Hippocampal formation (tissue), 2 donors: ENCODE measurements at regions not wholly inside any gene's neighbourhood (a gene's known extent, or its start where the extent isn't known, plus 50 kb on each side); places are given as distances from the start of the nearest gene placed in this dataset.

Experiments
- DNase-seq, 2 donors: peaks; one replicate each; lab custom pipeline; 2025; lab: John Stamatoyannopoulos, UW

DNA sequence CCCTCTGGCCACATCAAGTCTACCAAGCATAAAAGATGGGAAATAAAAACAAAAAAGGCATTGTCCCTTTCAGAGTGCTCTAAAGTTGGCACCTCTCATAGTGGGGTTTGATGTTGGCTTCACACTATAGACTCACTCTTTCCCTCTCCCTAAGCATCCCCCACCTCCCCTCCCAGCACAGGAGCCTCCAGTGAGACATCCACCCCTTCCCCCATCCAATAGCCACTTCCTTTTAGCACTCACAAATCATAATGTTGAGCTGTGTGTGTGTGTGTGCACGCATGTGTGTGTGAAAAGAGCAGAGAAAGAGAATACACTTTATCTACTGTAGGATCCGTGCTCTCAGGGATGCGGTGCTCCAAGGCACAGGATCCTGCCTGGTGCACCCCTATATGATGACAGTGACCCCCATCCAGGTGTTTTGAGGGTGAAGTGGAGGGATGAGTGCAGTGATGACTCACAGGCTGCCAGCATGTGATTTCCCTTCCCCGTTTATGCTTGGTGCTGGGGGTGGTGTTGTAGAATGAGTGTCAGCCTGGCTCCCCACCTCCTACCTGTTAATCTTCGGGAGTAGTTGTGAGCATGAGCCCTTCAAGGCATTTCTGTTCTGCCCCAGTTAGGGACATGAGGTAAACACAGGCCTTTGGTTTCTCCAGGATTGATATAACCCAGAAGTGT lies 235.2 kb upstream of the B3GAT1 start:
- DNase-seq: no peak

DNA sequence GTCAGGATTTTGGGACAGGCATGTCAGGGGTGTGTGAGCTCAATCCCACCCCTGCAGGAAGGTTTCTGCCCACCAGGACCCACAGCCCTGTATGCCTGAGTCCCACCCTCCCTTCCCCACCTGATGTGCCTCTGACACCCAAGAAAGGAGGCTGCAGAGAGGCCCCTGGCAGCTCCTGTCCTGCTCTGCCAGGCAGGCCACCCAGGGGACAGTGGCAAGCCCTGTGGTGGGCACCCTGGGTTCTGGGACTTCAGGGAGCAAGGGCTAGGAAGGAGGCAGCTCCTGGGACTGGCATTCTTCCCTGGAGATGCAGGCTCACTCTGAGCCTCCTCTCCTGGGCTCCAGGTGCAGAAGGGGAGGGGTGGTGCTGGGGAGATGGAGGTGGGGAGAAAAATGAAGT lies 234.5 kb upstream of the B3GAT1 start:
- no peak for DNase-seq

DNA sequence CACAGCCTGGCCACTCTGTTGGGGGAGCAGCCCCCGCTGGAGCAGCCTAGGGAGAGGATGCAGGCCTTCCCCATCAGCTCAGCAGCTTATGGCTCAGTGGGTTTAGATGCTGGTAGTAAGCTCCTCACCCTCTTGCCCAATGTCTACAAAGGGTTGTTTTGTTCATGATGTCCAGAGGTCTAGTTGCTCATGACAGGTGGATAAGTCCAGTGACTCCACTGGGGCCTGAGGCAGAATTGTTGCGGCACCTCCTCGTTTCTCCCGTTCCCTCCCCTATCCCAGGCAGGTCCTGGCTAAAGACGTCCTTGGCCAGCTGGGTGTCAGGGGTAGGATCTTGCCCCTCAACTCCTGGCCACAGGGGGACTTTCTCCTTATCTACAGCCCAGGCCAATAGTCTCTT lies 233.5 kb upstream of the B3GAT1 start:
- DNase-seq: no peak

DNA sequence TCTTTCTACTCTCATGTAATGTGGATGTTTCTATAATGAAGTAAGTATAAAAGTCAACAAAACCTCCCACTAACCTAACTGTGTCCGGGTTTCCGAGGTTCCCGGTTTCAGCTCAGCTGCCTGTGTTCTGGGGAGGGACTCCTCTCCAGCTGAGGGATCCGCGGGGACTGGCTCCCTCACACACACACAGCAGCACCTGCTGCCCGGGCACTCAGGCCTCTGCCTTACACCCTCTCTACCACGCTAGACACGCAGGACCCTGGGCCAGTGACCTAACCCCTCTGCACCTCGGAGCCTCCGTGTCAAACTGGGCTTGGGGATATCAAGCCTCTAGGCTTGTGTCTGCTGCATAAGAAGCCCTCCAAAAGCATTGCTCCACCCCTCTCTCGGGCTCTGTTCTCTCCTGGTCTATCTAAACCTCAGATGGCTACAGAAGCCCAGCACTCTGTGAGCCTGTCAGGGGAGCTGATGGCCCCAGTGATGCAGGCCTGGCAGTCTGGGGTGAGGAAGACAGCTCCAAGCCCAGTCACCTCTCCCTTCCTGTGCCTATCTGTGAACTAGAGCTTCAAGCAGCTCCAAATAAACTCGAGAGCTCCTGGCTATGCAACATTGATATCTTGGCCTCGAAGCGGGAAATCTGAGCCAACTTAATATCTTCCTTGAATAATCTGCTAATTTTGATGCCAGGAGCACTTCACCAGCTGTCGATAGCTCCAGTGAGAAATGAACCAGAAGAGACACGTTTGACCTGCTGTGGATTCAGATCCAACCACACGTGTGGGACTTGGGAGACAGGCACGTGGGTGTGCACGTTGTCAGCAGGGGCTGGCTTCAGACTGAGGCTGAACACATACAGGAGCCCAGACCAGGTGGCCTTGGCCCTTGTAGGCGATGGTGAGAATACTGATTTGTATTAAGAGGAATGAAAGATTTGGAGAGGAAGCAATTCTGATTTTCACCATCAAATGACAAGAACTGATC lies 232.7 kb upstream of the B3GAT1 start:
- DNase-seq: no peak

DNA sequence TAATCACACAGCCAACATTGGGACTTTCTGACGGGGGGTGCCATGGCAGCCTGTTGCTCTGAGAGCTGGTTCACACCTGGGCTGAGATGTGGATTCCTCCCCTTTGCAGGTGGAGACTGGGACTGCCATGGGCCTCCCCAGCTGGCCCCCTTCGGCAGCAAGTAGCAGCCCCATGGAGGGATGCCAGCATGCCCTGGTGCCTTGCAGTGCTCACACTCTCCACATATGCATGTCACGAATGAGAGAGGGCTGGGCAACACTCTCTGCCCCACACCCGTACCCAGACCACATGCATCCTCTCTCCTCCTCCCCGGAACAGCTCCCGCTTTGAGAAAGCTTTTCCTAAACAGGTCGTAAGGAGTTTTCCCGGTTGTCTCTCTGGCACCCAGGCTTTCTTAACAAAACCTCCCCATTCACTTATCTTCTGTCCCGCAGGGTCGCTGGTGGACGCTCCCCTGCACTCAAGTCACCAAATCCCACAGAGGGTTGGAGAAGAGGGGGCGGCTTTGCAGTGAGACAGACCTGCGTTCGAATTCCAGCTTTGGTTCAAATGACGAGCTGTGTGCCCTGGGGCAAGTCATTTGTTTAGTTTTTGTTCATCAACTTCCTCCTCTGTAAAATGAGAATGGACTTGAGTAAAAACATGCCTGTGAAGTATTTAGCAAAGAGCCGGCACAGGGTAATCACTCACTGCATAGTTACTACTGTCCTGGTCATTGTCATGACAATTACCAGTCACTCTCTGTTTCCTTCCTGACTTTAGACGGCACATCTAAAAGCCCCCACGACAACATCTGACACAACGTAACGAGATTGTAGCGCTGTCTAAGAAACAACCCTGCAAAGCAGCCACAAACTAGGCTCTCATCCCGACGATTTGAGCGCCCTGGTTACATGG lies 231.3 kb upstream of the B3GAT1 start:
- no peak for DNase-seq

DNA sequence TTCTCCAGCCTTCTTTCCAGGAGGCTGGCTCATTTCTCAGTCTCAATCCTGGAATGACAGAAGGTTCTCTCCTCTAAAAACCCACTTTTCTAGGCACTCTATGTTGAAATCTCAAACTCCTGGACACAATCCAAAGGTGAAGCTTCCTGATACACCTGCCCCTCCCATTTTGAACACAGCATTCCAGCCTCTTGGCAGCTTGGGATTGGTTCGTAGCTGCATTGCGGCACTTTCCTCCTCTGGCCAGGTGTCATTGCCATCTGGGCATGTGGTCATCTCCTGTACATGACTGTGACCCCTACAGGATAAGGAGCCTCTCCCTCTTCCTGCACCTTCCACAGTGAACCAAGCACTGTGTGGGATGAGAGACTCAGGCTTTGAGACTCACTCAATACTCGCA lies 230.2 kb upstream of the B3GAT1 start:
- no peak for DNase-seq

DNA sequence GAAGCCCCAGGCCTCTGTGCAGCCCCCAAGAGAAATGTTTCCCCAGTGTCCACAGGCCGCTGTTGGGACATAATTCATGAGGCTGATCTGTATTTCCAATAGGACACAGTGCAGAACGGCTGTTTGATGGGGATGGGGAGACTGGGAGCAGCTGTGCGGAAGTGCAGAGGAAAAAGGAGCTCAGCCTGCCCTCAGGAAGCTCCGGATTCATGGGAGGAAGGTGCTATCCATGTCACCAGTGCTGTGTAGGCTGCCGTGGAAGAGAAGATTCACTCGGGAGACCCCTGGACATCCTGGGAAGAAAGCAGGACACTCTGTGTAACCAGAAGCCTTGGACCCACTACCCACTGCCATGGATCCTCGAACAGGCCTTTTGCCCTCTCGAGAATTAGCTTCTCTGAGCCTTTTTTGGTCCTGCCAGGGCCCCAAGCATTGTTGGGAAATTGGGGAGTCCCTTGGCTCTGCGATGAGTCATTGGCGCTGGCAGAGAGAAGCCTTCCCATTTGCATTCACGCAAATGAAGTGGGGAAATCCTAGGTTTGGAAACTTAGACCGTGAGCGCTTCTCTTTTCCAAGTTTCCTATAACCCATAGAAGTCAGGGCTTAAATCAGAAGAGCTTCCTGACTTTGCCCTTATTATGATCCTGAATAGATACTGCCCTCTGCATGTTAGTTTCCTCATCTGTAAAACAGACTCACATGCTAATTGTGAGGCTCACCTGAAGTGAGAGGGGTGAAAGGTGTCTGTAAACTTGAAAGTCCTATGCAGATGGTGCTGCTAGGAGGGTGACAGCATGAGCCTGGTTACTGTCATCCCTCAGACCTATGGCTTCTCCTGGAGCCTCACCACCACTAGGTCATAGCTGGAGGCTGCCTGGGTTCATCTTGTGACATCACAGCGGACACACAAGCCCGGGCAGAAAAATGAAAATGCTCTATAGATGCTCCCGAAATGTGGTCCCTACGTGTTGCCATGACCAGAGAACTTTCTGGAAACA lies 229.2 kb upstream of the B3GAT1 start:
- no peak for DNase-seq

DNA sequence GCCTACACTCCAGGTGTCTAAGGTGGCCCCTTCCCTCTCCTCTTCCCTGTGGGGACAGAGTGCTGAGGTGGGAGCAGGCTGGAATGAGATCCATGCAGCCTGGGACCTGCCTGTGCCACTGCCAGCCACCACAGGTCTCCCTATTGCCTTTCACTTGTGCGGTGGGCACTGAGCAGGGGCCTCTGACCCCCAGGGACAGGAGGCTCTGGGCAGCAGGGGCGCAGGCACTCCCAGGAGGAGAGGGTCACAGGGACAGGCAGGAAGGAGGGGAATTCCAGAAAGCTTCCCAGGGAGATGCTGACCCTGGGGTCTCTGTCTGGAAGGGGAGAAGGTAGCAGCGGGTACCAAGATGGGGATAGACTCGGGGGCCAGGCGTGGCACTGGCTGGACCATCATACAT lies 228.5 kb upstream of the B3GAT1 start:
- no peak for DNase-seq

DNA sequence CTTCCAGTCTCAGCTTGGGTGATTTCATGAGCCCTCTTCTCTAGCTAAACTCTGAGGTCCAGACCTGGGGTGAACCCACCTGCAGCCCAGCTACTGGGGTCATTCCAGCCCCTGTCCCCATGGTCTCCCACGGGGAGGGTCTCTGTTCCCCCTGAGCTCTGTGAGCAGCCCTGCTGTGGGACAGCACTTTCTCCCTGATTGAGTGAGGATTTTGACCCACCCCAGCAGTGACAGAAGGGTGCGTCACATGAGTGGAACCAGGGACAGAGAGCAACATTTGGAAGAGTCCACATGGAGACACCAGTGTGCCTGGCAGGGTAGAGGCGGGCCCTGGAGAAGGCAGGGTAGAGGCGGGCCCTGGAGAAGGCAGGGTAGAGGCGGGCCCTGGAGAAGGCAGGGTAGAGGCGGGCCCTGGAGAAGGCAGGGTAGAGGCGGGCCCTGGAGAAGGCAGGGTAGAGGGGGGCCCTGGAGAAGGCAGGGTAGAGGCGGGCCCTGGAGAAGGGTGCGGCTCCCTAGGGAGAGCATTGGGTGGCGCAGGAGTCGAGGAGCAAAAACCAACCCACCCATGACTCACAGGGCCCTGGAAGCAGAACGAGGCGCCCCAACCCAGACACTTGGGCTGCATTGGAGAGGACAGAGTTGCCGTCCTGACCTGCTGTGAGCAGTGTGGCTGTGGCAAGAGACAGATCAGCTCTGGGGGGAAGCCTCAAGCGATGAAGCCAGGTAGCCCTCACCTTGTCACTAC lies 227.7 kb upstream of the B3GAT1 start:
- DNase-seq: no peak

DNA sequence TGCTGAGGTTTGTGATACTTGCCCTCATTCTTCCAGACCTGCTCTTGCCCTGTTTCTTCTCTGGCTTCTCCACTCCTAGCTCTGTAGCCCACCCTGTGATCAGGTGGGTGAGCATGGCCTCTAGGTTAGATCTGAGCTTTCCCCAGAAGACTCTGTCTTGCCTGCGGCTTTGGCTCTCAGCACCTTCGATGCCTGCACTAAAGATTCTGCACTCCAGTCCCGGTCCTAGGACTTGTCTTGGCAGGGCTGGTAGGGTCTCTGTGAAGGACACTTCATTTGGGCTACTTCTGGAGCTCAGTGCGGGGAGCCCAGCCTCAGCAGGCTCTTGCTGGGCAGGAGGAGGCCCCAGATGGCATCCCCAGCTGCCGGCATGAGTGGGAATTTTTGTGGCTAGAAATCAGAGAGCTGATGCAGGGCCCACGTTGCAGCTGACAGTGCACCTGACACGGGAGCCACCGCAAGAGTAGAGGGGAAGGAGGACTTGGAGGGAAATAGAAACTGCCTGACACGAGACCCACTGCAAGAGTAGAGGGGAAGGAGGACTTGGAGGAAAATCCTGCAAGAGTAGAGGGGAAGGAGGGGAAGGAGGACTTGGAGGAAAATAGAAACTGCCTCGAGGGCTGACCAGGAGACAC lies 226.9 kb upstream of the B3GAT1 start:
- DNase-seq: no peak

DNA sequence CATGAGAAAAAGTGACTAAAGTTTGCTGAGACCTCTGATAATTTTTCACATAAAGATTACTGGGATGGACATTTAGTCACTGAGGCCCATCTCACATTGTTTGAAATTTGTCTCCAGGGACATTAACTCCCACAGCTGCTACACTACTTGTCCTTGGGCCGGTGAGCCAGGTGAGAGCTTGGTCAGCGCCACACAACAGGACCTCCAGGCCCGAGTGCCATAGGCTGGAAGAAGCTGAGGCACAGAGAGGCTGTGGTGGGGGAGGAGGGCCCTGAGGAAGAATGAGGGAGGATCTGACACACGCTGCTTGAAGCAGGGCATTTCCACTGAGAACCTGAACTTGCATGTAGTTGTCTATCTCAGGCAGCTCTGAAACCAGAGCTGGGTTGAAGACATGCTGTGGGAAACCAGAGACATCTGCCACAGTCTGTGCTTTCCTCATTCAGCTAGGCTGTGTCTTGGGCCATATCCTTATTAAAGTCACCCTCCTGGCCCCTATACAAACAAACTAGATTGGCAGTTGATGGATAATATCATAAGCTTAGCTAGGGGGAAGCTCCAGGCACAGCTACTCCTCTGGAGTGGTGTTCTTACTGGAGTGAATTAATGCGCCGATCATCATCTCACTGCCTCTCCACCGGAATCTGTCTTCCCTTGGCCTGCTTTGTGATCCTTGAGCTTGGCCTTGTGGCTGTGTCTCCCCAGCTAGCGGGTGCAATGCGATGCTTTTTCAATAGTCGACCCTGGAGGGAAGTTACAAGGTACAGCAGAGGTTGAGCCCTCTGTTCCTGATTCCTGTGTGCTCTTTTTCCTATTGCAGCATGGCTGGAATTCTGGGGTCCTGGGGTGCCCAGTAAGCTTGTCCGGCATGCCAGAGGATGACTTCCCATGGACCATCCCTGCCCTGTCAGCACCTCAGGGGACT lies 225.3 kb upstream of the B3GAT1 start:
- no peak for DNase-seq

DNA sequence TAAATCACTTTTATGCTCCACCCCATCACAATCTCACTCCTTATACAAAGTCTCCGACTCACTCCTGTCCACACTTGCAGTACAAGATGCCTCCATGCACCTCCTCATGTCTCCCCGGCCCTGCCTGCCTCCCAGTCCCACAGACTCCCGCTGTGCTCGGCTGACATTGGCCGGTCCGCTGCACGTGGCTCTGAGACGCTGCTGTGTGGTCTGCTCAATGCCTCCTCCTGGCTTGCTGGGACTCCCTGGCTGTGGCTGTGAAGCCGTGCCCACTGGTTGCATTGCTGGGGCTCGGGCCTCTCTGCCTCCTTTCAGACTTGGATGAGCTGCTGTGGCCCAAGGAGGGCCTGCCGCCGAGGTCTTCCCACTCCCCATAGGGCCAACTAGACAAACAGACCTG lies 224.0 kb upstream of the B3GAT1 start:
- DNase-seq: no peak

DNA sequence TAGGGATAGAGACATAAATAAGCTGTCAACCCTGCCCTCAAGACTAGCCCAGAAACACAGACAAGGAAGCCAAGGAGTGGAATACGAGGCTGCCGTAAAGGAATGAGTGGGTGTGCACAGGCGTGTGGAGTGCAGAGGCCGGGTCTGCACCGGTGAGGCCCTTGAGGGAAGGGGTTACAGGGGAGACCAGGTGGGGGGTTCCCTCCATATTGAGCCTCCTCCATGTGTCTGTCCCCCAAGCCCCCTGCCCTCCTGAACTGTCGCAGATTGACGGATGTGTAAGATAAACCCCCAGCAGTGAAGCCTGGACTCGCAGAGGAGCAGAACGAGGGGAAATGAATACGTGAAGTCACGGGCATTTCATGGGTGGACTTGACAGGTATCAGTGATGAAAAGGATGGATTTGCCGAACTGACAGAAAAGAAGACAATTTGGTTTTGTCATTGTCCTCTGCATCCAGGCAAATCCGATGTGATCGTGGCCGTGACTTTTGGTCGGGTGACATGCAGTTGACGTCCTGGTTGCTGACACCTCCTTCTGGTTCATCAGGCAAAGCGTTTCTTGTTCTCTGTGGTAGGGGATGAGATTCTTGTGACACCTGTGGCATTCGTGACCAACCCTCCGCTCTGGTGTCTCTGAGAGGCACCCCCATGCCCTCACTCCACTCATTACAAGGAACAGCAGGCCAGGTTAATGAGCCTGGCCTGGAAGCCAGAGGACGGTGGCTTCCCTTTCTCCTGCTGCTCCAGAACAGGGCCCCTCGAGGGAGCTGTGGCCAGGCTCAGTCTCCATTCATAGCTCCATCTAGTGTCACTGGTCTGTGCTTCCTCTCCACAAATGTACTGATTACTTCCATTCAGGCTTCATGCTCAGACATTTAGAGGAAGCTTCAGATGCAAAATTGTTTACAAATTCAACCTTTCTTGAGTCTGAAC lies 223.1 kb upstream of the B3GAT1 start:
- DNase-seq: peak in 1 of 2 donors; percentile 50

DNA sequence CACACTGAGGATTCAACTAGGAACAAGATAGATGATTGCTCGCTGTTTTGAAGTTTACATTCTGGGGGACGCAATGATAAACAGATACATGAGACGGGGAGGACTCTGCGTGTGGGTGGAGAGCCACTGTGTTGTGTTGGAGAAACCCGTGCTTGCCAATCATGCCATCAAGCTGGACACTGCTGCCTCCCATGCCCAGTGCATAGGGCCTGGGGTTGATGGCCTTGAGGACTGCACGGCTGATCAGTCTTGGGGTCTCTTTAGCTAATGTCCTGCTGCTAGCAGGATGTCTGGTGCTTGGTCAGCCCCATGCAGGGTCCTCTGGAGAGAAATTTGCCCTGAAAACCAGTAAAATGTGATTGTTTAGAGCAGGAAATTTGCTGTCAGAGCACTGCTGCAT lies 221.2 kb upstream of the B3GAT1 start:
- no peak for DNase-seq

DNA sequence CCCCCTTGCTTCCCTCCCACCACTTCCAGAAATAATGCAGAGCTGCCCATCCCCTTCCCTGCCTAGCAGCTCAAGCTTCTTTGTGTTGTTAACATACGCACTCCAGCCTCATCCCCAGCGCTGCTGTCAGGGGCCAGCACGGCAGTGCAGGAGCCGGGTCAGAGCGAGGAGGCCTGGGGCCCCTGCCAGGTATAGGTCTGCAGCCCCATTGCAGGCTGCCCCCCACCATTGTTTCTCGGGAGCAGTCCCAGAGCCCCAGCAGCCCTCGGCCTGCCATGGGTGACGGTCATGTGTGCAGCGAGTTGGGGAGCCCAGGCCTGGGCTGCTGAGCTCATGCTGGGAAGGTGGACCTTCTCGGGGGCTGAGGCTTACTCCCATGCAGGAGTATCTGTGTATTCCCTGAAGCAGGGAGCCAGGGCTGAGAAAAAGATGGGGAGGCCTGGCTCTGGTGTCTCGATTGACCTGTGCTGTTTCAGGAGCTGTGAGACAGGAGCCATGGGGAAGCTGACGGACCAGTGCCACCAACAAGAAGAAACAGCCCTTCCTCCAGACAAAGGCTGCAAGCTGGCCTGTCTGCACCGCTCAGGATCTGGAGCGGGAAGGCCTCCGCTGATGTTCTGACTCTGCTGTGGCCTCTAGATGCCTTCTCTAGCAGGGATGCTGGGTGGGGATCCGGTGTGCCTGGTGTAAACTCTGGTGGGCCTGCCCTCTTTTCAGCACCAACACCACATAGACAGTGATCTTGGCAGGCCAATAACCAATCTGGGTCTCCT lies 220.5 kb upstream of the B3GAT1 start:
- no peak for DNase-seq

DNA sequence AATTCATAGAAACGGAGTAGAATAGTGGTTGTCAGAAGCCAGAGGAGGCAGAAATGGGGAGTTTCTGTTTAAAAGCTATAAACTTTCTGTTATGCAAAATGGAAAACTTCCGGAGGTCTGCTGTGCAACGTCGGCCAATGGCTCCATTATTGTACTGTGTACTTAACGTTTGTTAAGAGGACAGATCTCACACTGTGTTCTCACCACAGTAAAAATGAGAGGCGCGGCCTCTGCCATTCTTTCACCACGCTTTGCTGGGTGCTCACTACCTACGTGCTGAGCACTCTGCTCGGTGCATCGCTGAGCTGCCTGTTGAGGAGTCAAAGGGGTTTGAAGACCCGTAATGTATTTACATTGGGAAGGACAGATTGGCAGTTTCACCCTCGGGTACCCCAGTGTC lies 218.8 kb upstream of the B3GAT1 start:
- no peak for DNase-seq

DNA sequence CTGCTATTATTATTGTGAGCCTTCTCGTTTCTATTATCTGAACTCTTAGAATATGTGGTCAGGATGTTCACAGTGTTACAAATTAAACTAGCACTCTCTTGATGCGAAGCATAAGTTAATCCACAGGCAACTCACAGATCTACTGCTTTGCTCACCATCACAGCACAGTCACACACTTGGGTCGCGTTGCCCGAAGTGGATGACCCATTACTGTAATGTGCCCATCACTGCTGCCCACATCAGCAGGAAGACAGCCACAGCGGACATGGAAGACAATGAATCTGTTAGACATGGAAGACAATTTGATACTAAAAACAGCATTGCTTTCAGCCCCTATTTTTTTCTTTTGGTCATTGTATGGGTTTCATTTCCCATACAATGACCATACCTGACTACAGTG lies 216.4 kb upstream of the B3GAT1 start:
- DNase-seq: no peak
